ENCODE measurements at regions not wholly inside any gene's neighbourhood (a gene's known extent, or its start where the extent isn't known, plus 50 kb on each side); places are given as distances from the start of the nearest gene placed in this dataset.
"Not testable (repeated sequence)": the region's sequence is repeated elsewhere in the genome, so short reads cannot be mapped to it uniquely, and the experiment has no call there.

GRCh38 chr3:16077146-16077545 is 97.3 kb upstream of the GALNT15 start:
- DNase-seq: not testable (repeated sequence)

- DNase-seq: not testable (repeated sequence)
Observed at GRCh38 chr3:16077681-16078080, 96.8 kb upstream of the GALNT15 start.

GRCh38 chr3:16079519-16079918 is 95.0 kb upstream of the GALNT15 start:
- no peak for DNase-seq

GRCh38 chr3:16081661-16082060 is 92.8 kb upstream of the GALNT15 start:
- DNase-seq: no peak

GRCh38 chr3:16084887-16085286 is 89.6 kb upstream of the GALNT15 start:
- no peak for DNase-seq

- DNase-seq: no peak
Observed at GRCh38 chr3:16085410-16085809, 89.1 kb upstream of the GALNT15 start.

- no peak for DNase-seq
Observed at GRCh38 chr3:16085884-16086608, 88.4 kb upstream of the GALNT15 start.

- no peak for DNase-seq
Observed at GRCh38 chr3:16086690-16087089, 87.8 kb upstream of the GALNT15 start.

GRCh38 chr3:16088496-16088895 is 86.0 kb upstream of the GALNT15 start:
- no peak for DNase-seq

GRCh38 chr3:16089521-16089920 is 85.0 kb upstream of the GALNT15 start:
- no peak for DNase-seq

GRCh38 chr3:16090024-16090423 is 84.5 kb upstream of the GALNT15 start:
- DNase-seq: no peak

- no peak for DNase-seq
Observed at GRCh38 chr3:16090706-16091105, 83.8 kb upstream of the GALNT15 start.

GRCh38 chr3:16092923-16093322 is 81.6 kb upstream of the GALNT15 start:
- DNase-seq: no peak

- no peak for DNase-seq
Observed at GRCh38 chr3:16101295-16102186, 72.9 kb upstream of the GALNT15 start.

- no peak for DNase-seq
Observed at GRCh38 chr3:16102187-16102561, 72.3 kb upstream of the GALNT15 start.

- no peak for DNase-seq
Observed at GRCh38 chr3:16102905-16103364, 71.5 kb upstream of the GALNT15 start.

GRCh38 chr3:16103472-16103871 is 71.0 kb upstream of the GALNT15 start:
- DNase-seq: no peak

GRCh38 chr3:16104156-16104555 is 70.3 kb upstream of the GALNT15 start:
- no peak for DNase-seq

GRCh38 chr3:16106050-16106449 is 68.4 kb upstream of the GALNT15 start:
- no peak for DNase-seq

- no peak for DNase-seq
Observed at GRCh38 chr3:16108424-16108823, 66.1 kb upstream of the GALNT15 start.

- DNase-seq: no peak
Observed at GRCh38 chr3:16109929-16110328, 64.6 kb upstream of the GALNT15 start.

GRCh38 chr3:16112910-16113504 is 61.5 kb upstream of the GALNT15 start:
- DNase-seq: no peak

- DNase-seq: no peak
Observed at GRCh38 chr3:16113704-16114103, 60.8 kb upstream of the GALNT15 start.

- DNase-seq: no peak
Observed at GRCh38 chr3:16114429-16114828, 60.1 kb upstream of the GALNT15 start.

Measured in stimulated activated CD4-positive, alpha-beta T cell treated with anti-CD3 and anti-CD28 coated beads, Interleukin-4, amount 100 ng/mL, for 4 hours (primary cell).